PC-3 (cell line): ENCODE measurements at regions not wholly inside any gene's neighbourhood (a gene's known extent, or its start where the extent isn't known, plus 50 kb on each side); places are given as distances from the start of the nearest gene placed in this dataset.
A peak's percentile ranks its signal among the peaks of the same experiment; 100 is the strongest.

Experiments
- ATAC-seq: fragments of 200-7000 bp; cut with Tn5 transposase; 2 replicates; pipeline ENCODE4 v1.9.1; 2020; ENCODE audit warnings: mild to moderate bottlenecking, moderate library complexity
- BruUV-seq: library from RNA; stranded (reverse); fragments of 400-500 nt; replicated peaks from 2 replicates; lab custom pipeline; 2021; lab: Mats Ljungman, UMichigan
- CTCF ChIA-PET: fragments of 300-600 bp; sonication (Branson Sonifier 250); formaldehyde crosslinking; loops from one replicate; lab custom pipeline; 2022; ENCODE audit warnings: antibody characterized with exemption; lab: Charles Lee
- POLR2A ChIA-PET: fragments of 300-600 bp; sonication (Branson Sonifier 250); formaldehyde crosslinking; loops from one replicate; lab custom pipeline; 2022; ENCODE audit warnings: antibody characterized with exemption; ENCODE audit not compliant: unreplicated experiment; lab: Charles Lee
- DNase-seq: peaks from one replicate; pipeline ENCODE4 v3.0.0-alpha.2; 2015
- H2AFZ ChIP-seq: fragments of 300-600 bp; sonication (generic); 2 replicates; pipeline ENCODE4 v1.6.0; 2016; ENCODE audit warnings: antibody characterized with exemption, low read length
- H3F3A ChIP-seq: fragments of 300-600 bp; sonication (generic); one replicate; pipeline ENCODE4 v1.6.0; 2017; ENCODE audit warnings: antibody characterized with exemption, low read length, control low read depth, mild to moderate bottlenecking; ENCODE audit not compliant: unreplicated experiment
- H3K27ac ChIP-seq: fragments of 300-600 bp; sonication (generic); 2 replicates; pipeline ENCODE4 v1.5.1; 2016; ENCODE audit warnings: mild to moderate bottlenecking, low read length
- H3K27me3 ChIP-seq: fragments of 300-600 bp; sonication (generic); 2 replicates; pipeline ENCODE4 v1.6.1; 2016; ENCODE audit warnings: low read length, mixed read lengths
- H3K36me3 ChIP-seq: fragments of 300-600 bp; sonication (generic); 2 replicates; pipeline ENCODE4 v1.6.1; 2016; ENCODE audit warnings: low read depth, mixed run types, low read length, mixed read lengths
- H3K4me1 ChIP-seq: fragments of 300-600 bp; sonication (generic); 2 replicates; pipeline ENCODE4 v1.5.1; 2016; ENCODE audit warnings: low read length; ENCODE audit not compliant: insufficient read depth
- H3K4me2 ChIP-seq: fragments of 300-600 bp; sonication (generic); 2 replicates; pipeline ENCODE4 v1.6.0; 2016; ENCODE audit warnings: low read length
- H3K4me3 ChIP-seq: fragments of 300-600 bp; sonication (generic); 2 replicates; pipeline ENCODE4 v1.5.1; 2016; ENCODE audit warnings: mild to moderate bottlenecking, low read length, mixed read lengths
- H3K79me2 ChIP-seq: fragments of 300-600 bp; sonication (generic); 2 replicates; pipeline ENCODE4 v1.6.1; 2017; ENCODE audit warnings: low read length, mixed read lengths
- H3K9ac ChIP-seq: fragments of 300-600 bp; sonication (generic); 2 replicates; pipeline ENCODE4 v1.6.0; 2016; ENCODE audit warnings: mild to moderate bottlenecking, low read length
- H3K9me2 ChIP-seq: fragments of 300-600 bp; sonication (generic); replicated peaks from 2 replicates; pipeline ENCODE4 v1.6.1; 2016; ENCODE audit warnings: mixed run types, low read length, mixed read lengths
- H3K9me3 ChIP-seq: fragments of 300-600 bp; sonication (generic); 2 replicates; pipeline ENCODE4 v1.6.1; 2016; ENCODE audit warnings: low read length, mixed read lengths
- H4K20me1 ChIP-seq: fragments of 300-600 bp; sonication (generic); 2 replicates; pipeline ENCODE4 v1.6.1; 2016; ENCODE audit warnings: low read length, mixed read lengths
- CTCF ChIP-seq: fragments of 300-600 bp; sonication (generic); conservative IDR thresholded peaks from 2 replicates; pipeline ENCODE4 v1.5.1; 2017; ENCODE audit warnings: antibody characterized with exemption, low read depth, mild to moderate bottlenecking, low read length
- EZH2 ChIP-seq: fragments of 300-600 bp; sonication (generic); IDR thresholded peaks from one replicate; pipeline ENCODE4 v1.6.1; 2017; ENCODE audit warnings: antibody characterized with exemption, mild to moderate bottlenecking, low read length; ENCODE audit not compliant: unreplicated experiment
- EZH2phosphoT487 ChIP-seq: fragments of 300-600 bp; sonication (generic); IDR thresholded peaks from 2 replicates; pipeline ENCODE4 v1.6.1; 2018; ENCODE audit warnings: mild to moderate bottlenecking, antibody characterized with exemption, low read length, borderline replicate concordance
- intact Hi-C: fragments of 100-400 bp; cut with micrococcal nuclease; formaldehyde crosslinking; loops from 2 replicates; pipeline ENCODE4 v1.9.0; 2023

DNA sequence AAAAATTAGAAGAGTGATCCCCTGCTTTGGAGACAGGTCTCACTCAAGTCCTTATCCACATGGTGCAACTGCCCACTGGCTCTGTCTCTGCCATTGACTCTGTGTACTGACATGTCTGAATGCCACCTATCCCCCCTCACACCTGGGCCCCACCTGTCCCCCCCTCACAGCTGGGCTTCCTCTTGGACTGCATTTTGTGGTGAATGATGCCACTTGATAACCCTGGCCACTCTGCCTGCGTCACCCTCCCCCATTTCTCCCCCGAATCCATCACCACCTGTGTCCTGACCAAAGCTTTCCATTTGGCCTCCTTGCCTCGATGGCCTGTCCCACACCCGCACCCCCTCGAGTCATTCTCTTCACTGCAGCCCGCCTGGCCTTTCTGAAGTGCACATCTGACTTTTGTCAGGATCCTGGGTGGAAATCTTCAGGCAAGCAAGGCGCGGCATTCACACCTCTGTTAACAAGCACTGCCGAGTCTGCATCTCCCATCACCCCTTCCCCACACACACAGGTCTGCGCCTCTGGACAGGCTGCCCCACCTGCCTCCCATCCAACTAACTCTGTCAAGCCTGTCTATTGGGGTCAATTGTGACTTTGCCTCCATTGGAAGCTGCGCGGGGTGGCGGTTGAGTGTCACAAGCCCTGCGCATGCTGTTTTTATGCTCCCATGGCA is 175.3 kb upstream of the KLF14 start:
- peak overlapping the region; percentile 92 for H3K4me3 ChIP-seq
- TF ChIP-seq CTCF (no peak), EZH2 (no peak), EZH2phosphoT487 (no peak)
- ATAC-seq = peak; percentile 3; the same call in 1 of the 2 replicates
- no peaks in the 10 kb centered on the region for H3K9me3 ChIP-seq
- H3K79me2 ChIP-seq = peaks cover 93% of the 10 kb centered on the region
- DNase-seq = peak; percentile 29
- intact Hi-C loops = no loop called here
- peaks cover 50% of the 10 kb centered on the region for H3K36me3 ChIP-seq
- peak overlapping the region; percentile 99 for H3K27ac ChIP-seq
- H3F3A ChIP-seq = peaks cover 62% of the 10 kb centered on the region
- CTCF ChIA-PET = no interaction called here
- H3K4me2 ChIP-seq = peak overlapping the region; percentile 92
- peaks cover 53% of the 10 kb centered on the region for H3K4me1 ChIP-seq
- no TSS peak for BruUV-seq
- POLR2A ChIA-PET = interaction anchor here (0.6 to 0.7 kb wide), 2 partner anchors 109 to 157 kb away, joined by 3 read pairs; no protein-coding TSS in a partner anchor
- H3K9me2 ChIP-seq = no peaks in the 10 kb centered on the region
- peak overlapping the region; percentile 94 for H3K9ac ChIP-seq
- H3K27me3 ChIP-seq = no peaks in the 10 kb centered on the region
- H2AFZ ChIP-seq = no peak overlapping the region
- peaks cover 41% of the 10 kb centered on the region for H4K20me1 ChIP-seq

GRCh38 chr7:130909881-130910672 is 176.1 kb upstream of the KLF14 start:
- DNase-seq (peak; percentile 35), ATAC-seq (no peak)
- CTCF ChIA-PET = no interaction called here
- Histone ChIP-seq H3K4me1 (peaks cover 53% of the 10 kb centered on the region), H3K36me3 (peaks cover 50% of the 10 kb centered on the region), H3K4me2 (peak overlapping the region; percentile 92), H4K20me1 (peaks cover 41% of the 10 kb centered on the region), H3F3A (peaks cover 56% of the 10 kb centered on the region), H3K9me2 (no peaks in the 10 kb centered on the region), H2AFZ (no peak overlapping the region), H3K9ac (peak overlapping the region; percentile 94), H3K9me3 (no peaks in the 10 kb centered on the region), H3K27ac (peak overlapping the region; percentile 99), H3K79me2 (peaks cover 93% of the 10 kb centered on the region), H3K4me3 (peak overlapping the region; percentile 92), H3K27me3 (no peaks in the 10 kb centered on the region)
- BruUV-seq = no TSS peak
- POLR2A ChIA-PET = interaction anchor here (0.7 kb wide), 1 partner anchor 156 kb away, joined by 3 read pairs; no protein-coding TSS in a partner anchor
- TF ChIP-seq EZH2phosphoT487 (no peak), CTCF (no peak), EZH2 (no peak)
- intact Hi-C loops = no loop called here
